T-helper 1 cell treated with Interleukin-12 subunit alpha and Interleukin-12 subunit beta and Interleukin-4 antibody, amounts not matched to agents 30 ng/mL and 1 ng/mL, for 36 hours (primary cell): ENCODE measurements at regions not wholly inside any gene's neighbourhood (a gene's known extent, or its start where the extent isn't known, plus 50 kb on each side); places are given as distances from the start of the nearest gene placed in this dataset.

ENCODE experiments used
- intact Hi-C: fragments of 100-400 bp; cut with micrococcal nuclease; formaldehyde crosslinking; loops from one replicate; pipeline ENCODE4 v1.15.1; 2024

DNA sequence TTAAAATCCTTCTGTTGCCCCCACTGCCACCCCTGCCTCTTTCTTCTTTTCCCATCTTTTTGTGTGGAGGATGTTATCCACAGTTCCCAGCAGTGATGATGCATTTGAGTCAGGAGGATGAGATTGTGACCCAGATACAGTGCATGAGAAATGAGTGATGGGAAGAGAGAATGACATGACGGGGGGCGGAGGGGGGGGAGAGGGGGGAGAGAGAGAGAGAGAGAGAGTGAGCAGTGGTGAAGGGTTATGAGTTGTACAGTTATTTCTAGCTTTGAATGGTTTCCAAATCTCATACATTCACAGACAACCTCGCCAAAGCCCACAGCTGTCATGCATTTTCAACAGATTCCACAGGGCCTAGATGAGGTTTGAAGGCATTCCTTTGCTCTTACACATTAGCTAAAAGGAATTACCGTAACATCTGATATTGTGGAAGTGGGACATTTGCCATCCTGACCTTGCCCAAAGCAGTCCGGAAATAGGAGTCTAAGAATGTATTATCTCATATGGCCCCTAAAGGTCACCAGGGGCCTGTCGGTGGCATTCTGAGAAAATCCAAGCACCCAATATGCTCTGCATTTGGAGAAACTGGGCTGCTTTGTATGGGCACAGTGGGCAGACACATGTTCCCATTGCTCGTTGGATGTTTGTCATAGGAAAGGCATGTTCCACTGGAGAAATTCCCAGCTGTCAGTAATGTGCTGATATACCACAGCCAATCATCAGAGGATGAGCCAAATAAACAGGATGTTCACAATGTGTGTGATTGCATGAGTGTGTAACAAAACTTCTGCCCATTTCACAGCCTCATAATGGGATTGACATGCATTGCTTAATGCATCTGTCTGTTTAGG lies 435.8 kb downstream of the SPRY1 start:
- intact Hi-C loops: no loop called here

DNA sequence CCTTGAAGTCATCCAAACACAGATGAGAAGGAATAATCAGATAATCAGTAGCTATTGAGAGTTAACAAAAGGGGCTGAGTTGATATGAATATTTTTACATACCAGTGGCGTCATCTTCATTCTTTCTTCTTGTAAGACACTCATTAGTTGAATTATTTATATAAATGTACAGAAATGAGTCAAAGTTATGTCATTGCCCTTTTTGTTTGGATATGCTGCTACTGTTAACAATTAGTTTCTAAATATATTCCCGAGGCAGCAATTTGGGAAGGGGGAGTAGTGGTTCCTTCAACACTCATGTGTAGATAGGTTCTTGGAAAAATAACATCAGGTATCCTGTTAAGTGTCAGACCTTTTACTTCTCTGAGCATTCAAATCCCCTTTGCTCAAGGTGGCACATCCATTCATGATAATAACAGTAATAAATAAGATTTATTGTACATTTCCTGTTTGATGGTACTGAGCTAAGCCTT lies 436.6 kb downstream of the SPRY1 start:
- intact Hi-C loops: no loop called here

DNA sequence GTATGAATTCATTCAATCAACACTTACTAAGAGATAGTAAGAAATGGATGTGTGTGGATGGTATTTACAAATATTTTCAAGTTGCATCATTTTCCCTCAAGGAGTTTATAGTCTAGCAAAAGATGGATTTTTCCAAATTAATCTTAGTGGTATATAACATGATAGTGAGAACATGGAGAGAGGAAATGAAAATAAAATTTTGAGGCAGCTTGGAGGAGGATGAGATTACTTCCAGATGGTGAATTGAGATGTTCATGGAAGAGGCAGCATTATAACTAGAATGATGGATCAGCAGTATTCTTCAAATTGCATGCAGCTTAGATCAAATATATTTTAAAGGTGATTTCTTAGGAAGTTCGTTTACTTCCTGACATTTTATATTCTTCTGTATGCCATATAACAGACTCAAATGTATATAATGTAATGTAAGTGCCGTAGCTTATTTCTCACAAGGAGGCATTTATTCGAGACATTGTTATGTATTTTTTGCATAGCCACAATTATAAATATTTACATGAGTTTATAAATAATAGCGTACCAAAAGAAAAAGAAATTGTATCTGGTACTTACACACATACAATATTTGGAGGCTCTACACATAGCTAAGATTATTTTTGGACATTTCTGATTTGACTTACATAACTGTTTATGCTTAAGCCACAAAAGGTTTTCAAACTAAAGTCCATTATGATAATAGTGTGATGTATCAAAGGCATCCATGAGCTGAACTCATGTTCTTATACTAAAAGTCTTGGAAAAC lies 439.4 kb downstream of the SPRY1 start:
- intact Hi-C loops: no loop called here

DNA sequence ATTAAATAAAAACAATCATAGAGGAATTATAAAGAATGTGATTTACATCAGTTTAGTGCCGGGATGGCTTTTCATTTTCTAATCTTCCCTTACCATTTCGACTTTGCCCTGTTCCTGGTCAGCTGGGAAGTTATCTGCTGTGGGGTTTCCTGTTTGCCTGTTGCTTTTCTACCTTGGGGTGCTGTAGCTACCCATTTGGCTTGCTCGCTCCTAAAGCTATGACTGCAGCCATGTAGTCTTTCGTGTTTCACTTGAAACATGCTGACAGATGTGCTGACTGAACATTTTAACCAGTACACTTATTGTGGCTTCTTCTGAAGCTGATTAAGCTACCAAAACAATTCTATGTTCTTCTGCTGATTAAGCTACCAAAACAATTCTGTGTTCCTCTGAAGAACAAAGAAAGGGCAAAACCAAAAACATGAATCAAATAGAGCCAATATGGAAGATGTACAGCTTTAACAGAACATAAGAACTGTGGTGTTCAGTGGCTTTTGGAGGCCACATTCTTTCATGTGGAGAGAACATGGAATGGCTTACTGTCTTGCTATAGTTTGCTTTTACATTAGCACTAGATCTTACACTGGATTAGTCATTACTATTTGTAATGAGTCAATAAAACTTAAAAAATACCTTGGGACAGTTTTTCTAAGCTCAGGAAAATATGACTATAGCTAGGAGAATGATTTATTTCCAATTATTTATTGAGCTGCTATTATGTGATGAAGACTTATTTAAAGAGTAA lies 440.4 kb downstream of the SPRY1 start:
- intact Hi-C loops: no loop called here

DNA sequence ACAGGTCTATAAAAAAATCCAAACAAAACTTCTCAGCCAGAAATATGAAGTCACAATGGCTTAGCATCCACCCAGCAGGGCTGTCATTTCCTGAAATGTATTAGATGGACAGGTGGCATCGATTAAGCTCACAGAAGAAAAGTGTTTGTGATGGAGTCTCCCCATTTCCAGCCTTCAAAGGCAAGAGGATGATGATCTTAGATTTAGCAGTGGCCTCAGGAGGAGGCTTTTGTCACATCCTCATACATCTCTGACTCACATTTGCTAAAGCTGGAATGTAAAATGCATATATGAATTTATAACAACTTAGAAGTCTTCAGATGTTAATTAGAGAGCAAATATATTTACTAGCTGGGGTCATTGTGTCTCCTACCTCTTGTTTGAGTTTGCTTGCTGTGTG lies 441.9 kb downstream of the SPRY1 start:
- intact Hi-C loops: no loop called here

DNA sequence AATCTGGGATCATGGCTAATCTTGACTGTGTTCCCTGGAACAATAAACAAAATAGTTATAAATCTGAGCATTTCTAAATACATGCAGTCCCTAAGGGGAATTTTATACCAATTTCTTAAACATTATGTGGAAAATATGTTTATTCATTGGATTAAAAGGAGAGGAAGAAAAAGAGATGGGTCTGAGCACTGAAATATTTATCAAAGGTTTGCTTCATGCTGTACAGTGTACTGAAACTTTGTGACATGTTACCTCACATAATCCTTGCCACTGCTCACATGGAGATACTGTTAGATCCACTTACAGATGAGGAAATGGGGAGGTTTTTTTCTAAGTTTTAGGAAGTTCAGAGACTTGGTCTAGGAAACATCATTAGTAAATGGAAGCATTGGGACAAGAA lies 443.6 kb downstream of the SPRY1 start:
- intact Hi-C loops: no loop called here

DNA sequence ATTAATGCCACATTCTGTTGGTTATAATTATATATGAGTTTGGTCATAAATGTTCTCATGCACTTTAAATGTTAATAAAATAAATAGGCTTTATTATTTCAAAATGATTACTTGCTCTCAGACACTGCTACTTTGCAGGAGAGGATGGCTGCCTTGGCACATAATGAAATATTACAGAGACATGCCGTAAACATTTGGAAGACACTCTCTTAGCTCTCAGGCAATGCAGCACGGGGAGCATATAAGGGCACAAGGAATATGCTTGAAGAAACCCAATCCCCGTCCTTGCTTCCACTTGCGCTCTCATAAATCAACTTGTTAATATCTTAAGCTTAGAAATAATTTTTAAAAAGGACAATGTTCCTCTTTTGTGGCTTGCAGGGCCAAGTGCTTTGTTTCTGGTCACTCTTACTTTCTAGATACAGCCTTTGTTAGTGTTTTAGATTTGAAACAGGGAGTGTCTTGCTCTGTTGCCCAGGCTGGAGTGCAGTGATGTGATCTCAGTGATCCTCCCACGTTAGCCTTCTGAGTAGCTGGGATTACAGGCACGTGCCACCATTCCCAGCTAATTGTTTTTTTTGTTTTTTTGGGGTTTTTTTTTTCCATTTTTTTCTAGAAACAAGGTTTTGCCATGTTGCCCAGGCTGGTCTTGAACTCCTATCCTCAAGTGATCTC lies 445.0 kb downstream of the SPRY1 start:
- intact Hi-C loops: no loop called here

DNA sequence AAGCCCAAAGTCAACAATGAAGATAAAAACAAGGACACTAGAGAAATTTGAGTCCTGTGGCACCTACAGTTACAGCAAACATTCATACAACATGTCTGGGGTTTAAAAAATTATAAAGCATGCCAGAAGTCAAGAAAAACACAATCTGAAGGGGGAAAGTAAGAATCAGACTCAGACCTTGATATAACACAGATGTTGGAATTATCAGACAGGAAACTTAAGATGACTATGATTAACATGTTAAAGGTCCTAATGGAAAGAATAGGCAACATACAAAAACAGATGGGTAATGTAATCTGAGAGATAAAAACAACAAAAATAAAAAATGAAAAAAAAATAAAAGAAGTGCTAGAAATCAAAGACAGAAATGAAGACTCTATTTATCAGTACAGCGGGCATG lies 446.5 kb downstream of the SPRY1 start:
- intact Hi-C loops: no loop called here

DNA sequence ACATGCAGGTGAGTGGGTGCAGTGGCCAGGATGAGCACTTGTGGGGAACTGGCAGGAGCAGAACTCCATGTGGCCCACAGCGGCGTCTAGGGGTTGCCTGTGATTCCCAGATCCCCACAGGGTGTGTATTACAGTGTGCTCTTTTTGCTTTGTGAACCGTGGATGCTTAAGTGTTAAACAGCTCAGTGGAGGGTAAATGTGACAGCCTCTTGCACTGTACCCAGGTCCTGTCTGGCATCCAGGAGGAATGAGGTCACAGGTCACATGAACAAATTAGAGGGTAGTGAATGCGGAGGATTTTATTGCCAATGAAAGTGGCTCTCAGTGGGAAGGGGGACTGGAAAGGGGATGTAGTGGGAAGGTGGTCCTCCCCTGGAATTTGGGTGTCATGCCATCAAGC lies 447.8 kb downstream of the SPRY1 start:
- intact Hi-C loops: no loop called here

DNA sequence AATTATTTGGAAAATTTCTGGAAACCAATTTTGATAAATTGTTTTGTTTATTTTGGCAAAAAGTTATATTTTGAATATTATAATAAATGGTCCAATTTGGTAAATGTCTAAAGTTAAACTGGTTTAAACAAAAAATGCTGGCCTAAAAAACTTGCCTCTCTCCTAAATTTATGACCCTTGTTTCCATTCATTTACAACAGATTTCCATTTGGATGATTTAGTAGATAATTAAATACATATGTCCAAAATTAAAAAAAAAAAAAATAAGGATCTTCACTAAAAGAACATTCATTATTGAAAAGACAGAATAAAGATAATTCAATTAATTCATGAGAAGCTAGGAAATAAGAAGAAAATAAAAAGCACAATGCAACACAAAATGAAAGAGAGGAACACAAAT lies 449.5 kb downstream of the SPRY1 start:
- intact Hi-C loops: no loop called here

DNA sequence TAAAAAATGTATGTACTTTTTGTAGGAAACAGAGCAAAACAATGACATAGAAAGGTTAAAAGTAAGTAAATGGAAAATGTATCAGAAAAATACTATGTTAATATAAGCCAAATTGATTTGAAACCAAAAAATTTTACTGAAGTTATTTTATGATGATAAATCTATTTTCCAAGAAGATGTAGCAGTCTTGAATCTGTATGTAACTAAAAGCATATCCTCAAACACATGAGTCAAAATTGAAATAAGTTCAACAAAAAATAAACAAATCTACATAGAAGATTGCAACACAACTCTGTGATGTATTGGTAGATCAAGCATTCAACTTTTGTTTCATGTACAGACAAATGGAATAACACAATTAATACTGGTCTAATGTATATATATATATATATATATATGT lies 450.0 kb downstream of the SPRY1 start:
- intact Hi-C loops: no loop called here

DNA sequence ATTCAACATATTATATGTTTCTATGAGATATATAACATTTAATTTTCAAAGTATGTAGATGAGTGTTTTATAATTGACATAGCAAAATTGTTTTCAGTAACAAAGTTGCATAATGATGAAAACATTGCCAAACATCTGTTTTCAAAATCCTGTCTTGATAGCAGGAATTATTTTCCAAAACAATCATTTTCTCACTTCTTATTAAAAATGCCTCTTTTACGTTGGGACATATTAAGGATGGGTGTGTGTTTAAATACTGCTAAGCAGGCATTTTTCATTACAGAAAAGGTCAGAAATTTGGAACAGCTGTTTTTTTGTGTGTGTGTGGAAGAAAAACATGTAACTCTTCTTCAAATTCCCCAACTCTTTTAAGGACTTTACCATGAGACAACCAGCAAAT lies 452.0 kb downstream of the SPRY1 start:
- intact Hi-C loops: no loop called here

DNA sequence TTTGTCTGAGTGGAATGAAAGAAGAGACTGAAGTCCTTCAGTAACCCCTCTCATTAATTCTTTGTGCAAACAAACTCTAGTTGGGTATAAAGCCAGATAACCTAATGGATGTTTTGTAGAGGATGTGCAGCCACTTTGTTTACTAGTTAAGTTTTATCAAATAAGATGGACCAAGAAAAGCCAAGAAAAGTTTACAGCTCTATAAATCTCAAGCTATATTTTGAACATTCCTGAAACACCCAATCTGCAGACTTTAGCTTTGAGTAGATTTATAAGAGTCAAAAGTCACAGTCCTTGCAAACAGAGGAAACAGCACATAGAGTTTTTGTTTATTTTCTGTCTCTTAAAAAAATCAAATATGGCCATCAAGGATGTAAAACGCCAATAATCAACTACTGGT lies 452.9 kb downstream of the SPRY1 start:
- intact Hi-C loops: no loop called here

DNA sequence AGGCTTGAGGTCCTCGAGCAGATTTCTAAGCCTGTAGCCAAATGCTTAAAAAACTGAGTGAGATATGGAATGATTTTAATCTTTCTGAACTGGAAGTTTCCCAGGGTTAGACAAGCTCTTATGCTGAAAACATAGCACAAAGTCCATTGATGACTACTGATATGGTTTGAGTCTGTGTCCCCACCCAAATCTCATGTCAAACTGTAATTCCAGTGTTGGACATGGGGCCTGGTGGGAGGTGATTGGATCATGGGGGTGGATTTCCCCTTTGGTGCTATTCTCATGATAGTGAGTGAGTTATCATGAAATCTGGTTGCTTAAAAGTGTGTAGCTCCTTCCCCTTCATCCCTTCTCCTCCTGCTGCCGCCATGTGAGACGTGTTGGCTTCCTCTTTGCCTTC lies 454.9 kb downstream of the SPRY1 start:
- intact Hi-C loops: no loop called here

DNA sequence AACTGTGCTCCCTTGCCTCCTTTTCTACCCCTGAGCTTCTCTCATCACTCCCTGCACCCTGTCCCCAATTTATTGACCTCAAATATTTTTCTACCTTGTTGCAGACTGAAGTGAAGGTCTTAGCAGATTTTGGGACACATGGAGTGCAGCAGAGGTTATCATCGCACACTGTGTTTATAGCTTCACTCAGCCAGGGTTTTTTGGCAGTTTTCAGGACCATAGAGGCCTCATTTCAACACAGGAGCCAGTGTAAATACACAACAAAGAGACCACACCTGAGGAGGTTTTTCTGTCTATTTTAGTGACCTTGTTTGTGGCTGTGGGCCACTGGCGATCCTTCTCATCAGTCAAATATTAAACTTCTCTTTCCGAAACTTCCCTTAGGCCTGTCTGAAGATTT lies 457.1 kb downstream of the SPRY1 start:
- intact Hi-C loops: no loop called here

DNA sequence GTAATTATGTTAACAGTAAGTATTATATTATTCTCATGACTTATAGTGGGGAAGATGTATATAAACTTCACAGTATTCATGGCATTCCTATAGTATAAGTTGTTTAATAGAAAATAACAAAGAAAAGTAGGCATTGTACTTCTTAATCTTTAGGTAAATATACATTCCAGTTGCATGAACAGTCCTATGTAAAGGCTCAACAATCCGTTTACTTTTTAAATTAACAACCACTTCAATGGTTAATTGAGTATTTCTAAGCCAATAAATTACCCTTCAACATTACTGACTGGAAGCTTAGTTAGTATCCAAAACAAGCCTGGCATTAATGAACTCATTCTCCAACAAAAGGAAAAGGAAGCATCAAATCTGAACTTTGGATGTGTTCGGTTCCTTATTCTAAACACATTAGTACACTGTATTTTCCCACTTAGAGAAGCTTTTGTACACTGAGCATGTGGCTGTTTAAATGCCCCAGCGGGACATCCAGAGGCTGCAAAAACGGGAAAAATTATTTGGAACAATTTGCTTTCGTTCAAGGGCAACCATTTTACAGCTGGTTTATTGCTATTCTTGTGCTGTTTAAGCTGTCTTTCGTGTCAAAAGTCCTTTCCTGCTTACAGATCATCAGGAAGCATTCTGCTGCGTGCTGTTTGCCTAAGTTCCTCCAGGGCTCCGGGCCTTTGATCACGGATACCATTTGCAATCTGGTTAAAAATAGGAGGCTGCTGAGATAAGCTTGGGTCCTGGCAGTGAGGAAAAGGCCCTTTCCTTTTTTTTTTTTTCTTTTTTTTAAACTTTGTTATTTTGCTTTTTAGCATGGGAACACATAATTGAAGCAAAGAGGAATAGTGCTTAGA lies 460.3 kb downstream of the SPRY1 start:
- intact Hi-C loops: no loop called here

DNA sequence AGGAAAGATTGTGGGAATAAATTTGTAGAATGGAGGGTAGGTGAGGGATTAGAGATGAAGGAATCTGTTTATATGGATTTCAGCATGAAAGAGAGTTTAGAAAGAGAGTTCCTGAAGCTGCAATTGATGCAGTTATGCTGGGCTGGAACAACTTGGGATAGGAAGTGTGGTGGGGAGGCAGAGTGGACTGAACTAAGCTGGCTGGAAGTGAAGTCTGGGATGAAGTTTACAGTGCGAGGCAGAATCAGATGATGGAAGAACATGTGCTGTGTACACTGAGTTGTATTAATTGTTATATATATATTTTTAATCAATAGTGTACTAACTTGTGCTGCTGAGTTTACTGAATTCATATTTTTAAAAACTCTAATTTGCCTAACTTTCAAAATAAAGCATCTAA lies 461.9 kb downstream of the SPRY1 start:
- intact Hi-C loops: no loop called here

DNA sequence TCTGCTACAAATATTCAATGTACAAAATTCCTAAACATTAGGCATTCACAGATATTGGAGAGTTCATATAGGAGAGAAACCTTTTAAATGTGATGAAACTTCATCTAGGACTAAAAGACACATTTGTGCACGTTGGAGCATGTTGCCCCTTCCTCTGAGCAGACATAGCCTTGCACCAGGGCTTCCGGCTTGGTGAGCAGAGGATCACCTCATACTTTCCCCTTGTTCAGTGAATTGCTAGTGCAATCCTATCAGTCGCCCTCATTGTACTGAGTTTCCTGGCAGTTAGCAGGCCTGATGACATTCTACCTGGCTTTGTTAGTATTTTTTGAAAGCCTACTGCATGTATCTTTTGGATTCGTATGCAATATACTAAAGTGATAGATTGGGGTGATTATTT lies 466.2 kb downstream of the SPRY1 start:
- intact Hi-C loops: no loop called here

DNA sequence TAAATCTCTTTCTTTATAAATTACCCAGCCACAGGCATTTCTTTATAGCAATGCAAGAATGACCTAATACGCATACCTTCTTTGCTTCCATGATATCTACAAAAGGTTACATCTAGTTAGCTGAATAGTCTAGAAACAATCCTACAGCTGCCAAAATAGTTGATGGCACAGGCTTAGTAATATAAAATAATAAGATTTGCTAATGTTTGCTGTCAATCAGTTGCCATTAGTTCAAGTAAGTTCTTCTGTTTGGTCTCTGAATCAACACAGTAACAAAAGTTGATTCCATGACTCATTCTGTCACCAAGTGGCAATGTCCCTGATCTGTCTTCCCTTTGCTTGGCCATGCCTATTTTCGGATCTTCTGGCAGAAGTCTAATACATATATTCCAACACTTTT lies 470.2 kb downstream of the SPRY1 start:
- intact Hi-C loops: no loop called here

DNA sequence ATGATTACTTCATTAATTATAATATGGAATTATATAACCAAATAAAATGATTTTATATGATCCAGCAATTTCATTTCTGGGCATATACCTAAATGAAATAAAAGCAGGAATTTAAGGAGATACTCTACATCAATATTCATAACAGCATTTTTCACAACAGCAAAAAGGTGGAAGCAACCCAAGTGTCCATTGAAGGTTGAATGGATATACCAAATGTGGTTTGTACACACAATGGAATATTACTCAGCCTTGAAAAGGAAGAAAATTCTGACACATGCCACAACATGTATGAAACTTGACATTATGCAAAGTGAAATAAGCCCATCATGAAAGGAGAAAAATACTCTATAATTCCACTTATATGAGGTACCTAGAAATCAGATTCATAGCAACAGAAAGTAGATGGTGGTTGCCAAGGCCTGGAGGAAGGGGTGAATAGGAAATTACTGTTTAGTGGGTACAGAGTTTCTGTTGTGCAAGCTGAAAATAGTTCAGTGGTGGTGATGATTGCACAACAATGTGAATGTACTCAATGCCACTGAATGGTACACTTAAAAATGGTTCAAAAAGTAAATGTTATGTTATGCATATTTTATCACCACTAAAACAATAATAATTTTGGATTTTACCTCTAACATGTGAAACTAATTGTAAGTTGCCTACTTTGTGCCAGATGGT lies 471.5 kb downstream of the SPRY1 start:
- intact Hi-C loops: no loop called here
